ENCODE measurements at regions not wholly inside any gene's neighbourhood (a gene's known extent, or its start where the extent isn't known, plus 50 kb on each side); places are given as distances from the start of the nearest gene placed in this dataset.

DNA sequence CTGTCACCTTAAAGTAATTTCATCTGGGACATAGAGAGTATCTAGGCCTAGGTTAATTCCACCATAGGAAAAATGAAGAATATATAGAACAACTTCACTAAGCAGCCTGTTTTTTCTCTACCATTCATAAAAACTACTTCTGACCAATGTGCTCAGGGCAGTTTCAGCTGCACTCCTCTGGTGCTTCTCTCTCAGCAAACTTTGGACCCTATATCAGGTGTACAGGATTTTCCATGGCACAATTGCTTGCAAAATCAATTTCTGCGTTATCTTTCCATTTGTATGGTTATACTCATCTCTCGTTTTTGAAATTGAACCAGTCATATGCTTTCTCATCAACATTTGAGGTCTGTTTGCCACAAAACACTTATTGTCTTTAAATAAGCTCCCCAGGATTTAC lies 52.1 kb upstream of the FMR1 start (continued):
- no peak for TF ChIP-seq YY1 (IDR thresholded peaks at IDR 0.05; ENCODE audit: extremely low read depth, insufficient replicate concordance, low read depth, low read length)
